ENCODE measurements at regions not wholly inside any gene's neighbourhood (a gene's known extent, or its start where the extent isn't known, plus 50 kb on each side); places are given as distances from the start of the nearest gene placed in this dataset.

DNA sequence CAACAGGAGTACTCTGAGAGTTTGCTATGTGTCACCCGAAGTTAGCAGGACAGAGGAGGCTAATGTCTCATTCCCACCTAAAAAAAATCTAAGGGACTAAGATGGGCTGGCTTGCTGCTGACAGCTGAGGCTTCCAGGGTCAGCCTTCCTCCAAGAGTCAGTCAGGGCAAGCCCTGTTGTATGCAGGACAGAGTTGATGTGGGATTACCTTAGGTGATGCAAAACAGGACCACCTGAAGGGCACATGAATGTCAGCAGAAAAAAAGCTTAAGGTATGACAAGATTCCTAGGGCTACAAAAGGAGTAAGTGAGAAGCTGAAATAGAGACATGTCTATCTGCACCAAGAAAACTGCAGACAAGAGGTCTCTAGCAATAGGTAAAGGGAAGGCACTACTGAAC is 151.5 kb downstream of the NHLRC3 start:
- TF ChIP-seq, protein P1, sequence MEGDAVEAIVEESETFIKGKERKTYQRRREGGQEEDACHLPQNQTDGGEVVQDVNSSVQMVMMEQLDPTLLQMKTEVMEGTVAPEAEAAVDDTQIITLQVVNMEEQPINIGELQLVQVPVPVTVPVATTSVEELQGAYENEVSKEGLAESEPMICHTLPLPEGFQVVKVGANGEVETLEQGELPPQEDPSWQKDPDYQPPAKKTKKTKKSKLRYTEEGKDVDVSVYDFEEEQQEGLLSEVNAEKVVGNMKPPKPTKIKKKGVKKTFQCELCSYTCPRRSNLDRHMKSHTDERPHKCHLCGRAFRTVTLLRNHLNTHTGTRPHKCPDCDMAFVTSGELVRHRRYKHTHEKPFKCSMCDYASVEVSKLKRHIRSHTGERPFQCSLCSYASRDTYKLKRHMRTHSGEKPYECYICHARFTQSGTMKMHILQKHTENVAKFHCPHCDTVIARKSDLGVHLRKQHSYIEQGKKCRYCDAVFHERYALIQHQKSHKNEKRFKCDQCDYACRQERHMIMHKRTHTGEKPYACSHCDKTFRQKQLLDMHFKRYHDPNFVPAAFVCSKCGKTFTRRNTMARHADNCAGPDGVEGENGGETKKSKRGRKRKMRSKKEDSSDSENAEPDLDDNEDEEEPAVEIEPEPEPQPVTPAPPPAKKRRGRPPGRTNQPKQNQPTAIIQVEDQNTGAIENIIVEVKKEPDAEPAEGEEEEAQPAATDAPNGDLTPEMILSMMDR (conservative IDR thresholded peaks at IDR 0.05 in 1 of 2, IDR thresholded peaks at IDR 0.05 in 1 of 2; ENCODE audit: extremely low read depth in 1 of 2, insufficient read depth in 1 of 2, low read depth in 1 of 2, low read length in 2 of 2): no peak
- TF ChIP-seq EZH2 (IDR thresholded peaks at IDR 0.05; ENCODE audit: borderline replicate concordance, low read length): no peak
